ENCODE measurements at regions not wholly inside any gene's neighbourhood (a gene's known extent, or its start where the extent isn't known, plus 50 kb on each side); places are given as distances from the start of the nearest gene placed in this dataset.

DNA sequence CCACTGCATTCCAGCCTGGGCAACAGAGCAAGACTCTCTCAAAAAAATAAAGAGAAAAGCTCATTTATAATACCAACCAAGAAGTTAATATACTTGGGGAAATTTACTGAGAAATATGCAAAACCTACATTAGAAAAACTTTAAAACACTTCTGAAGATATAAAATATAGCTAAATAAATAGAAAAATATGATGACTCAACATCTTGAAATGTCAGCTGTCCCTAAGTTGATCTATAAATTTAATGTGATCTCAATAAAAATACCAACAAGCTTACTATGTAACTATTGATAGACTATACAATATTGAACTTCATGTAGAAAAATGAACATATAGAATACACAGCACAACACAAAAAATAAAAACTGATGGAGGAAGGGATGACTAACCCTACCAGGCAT, 87.5 kb upstream of the INTU start:
- FAIRE-seq = no peak
- no TSS peak for BruUV-seq (replicated peaks)

DNA sequence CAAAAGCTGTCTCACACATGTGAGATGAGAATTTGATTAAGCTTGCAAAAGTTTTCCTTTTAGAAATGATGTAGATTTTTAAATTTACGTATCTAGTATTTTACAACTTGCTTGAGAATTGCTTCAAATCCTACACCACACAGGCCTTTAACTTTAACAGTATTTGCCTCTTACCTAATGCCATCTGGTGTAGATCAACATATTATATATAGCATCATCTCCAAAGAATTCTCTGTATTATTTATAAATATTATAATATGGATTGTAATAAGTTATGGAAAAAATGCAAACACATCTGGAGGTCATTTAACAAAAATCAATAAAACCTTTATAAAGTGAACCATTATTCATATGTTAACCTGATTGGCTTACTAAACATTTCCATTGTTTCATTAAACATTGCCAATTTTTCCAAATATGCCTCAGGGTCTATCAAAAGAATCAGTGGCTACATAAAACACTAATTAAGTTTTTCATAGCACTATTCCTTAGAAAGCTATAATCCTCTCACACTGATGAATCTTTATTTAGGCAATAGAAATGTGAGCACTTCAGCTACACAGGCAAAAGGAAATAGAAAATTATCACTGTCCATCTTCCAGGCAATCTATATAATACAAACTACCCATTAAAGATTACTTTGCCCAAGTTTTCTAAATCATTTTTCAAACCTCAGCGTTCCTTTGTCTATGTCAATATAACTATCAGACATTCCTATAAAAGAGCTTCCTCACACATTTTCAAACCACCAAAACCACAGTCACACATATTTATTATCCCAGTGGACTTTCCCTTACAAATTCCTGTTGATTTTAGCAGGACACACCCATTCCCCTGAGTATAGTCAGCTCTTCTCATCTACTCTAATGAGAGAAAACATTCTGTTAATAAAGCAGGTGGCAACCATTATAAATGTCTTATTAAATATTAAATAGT, 83.5 kb upstream of the INTU start:
- ChIA-PET SMC1A (ENCODE audit: uncharacterized antibody, unreplicated experiment) (interaction anchor here (1.3 kb wide), 1 partner anchor 14 kb away, joined by 3 read pairs; no protein-coding TSS in a partner anchor), CTCF (interaction anchor here (0.6 to 1.7 kb wide), 3 partner anchors 11 to 50 kb away, joined by 3 to 5 read pairs (median 3); no protein-coding TSS in a partner anchor), POLR2A (interaction anchor here (0.6 kb wide), 1 partner anchor 161 kb away, joined by 3 read pairs; no protein-coding TSS in a partner anchor), RAD21 (ENCODE audit: unreplicated experiment) (no interaction called here)
- no peaks in the 10 kb centered on the region for H3K27me3 ChIP-seq (replicated peaks in 1 of 2; ENCODE audit: control insufficient read depth in 2 of 2, insufficient read depth in 2 of 2, low read length in 1 of 2)
- no peak overlapping the region for H3K4me2 ChIP-seq (ENCODE audit: control insufficient read depth, insufficient read depth)
- no peaks in the 10 kb centered on the region for H3K9me3 ChIP-seq (replicated peaks; ENCODE audit: control insufficient read depth, insufficient read depth, low read length)
- DNase-seq (ENCODE audit: low read depth, low spot score) (no peak), FAIRE-seq (no peak), ATAC-seq (no peak)
- H3K79me2 ChIP-seq (ENCODE audit: control insufficient read depth, insufficient read depth, low read length) = no peaks in the 10 kb centered on the region
- 17% methylated on average over 2 of the region's 2 CpGs for WGBS (ENCODE audit: insufficient coverage, insufficient replicate concordance, low lambda C conversion rate, missing lambda C conversion rate)
- H4K20me1 ChIP-seq (ENCODE audit: control insufficient read depth, insufficient read depth) = no peaks in the 10 kb centered on the region
- BruUV-seq (replicated peaks) = no TSS peak
- in situ Hi-C loops (cut with MboI) = no loop called here
- intact Hi-C loops (cut with micrococcal nuclease; ENCODE audit: unreplicated experiment) = no loop called here
- H3K4me1 ChIP-seq (ENCODE audit: control insufficient read depth, insufficient read depth, low read length) = no peaks in the 10 kb centered on the region
- H3K27ac ChIP-seq (ENCODE audit: control insufficient read depth, insufficient read depth) = no peak overlapping the region
- no peak overlapping the region for H2AFZ ChIP-seq (ENCODE audit: control insufficient read depth, low read depth, low read length)
- no peak overlapping the region for H3K9ac ChIP-seq (ENCODE audit: control insufficient read depth, insufficient read depth, low read length)
- no peaks in the 10 kb centered on the region for H3K36me3 ChIP-seq (ENCODE audit: control insufficient read depth in 2 of 2, insufficient read depth in 2 of 2, low read length in 1 of 2)
- H3K4me3 ChIP-seq = no peak overlapping the region
- no peak for TF ChIP-seq CREM (IDR thresholded peaks at IDR 0.05; ENCODE audit: low read depth)
- TF ChIP-seq SPI1 (IDR thresholded peaks at IDR 0.05; ENCODE audit: borderline replicate concordance, insufficient read depth, low read depth, low read length) = no peak
- TF ChIP-seq, protein P1, sequence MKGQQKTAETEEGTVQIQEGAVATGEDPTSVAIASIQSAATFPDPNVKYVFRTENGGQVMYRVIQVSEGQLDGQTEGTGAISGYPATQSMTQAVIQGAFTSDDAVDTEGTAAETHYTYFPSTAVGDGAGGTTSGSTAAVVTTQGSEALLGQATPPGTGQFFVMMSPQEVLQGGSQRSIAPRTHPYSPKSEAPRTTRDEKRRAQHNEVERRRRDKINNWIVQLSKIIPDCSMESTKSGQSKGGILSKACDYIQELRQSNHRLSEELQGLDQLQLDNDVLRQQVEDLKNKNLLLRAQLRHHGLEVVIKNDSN (IDR thresholded peaks at IDR 0.05; ENCODE audit: borderline replicate concordance, extremely low read length, insufficient read depth, low read depth, low read length) = no peak
- no peak for TF ChIP-seq PAX8 (IDR thresholded peaks at IDR 0.05)
- TF ChIP-seq, protein P2, sequence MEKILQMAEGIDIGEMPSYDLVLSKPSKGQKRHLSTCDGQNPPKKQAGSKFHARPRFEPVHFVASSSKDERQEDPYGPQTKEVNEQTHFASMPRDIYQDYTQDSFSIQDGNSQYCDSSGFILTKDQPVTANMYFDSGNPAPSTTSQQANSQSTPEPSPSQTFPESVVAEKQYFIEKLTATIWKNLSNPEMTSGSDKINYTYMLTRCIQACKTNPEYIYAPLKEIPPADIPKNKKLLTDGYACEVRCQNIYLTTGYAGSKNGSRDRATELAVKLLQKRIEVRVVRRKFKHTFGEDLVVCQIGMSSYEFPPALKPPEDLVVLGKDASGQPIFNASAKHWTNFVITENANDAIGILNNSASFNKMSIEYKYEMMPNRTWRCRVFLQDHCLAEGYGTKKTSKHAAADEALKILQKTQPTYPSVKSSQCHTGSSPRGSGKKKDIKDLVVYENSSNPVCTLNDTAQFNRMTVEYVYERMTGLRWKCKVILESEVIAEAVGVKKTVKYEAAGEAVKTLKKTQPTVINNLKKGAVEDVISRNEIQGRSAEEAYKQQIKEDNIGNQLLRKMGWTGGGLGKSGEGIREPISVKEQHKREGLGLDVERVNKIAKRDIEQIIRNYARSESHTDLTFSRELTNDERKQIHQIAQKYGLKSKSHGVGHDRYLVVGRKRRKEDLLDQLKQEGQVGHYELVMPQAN (conservative IDR thresholded peaks at IDR 0.05) = no peak
- no peak for TF ChIP-seq CHD4 (IDR thresholded peaks at IDR 0.05)
- no peak for TF ChIP-seq CHD2 (IDR thresholded peaks at IDR 0.05; ENCODE audit: borderline replicate concordance, low read depth, low read length)
- TF ChIP-seq, protein P3, sequence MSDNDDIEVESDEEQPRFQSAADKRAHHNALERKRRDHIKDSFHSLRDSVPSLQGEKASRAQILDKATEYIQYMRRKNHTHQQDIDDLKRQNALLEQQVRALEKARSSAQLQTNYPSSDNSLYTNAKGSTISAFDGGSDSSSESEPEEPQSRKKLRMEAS (IDR thresholded peaks at IDR 0.05; ENCODE audit: low read depth, low read length) = no peak
- TF ChIP-seq, protein P4, sequence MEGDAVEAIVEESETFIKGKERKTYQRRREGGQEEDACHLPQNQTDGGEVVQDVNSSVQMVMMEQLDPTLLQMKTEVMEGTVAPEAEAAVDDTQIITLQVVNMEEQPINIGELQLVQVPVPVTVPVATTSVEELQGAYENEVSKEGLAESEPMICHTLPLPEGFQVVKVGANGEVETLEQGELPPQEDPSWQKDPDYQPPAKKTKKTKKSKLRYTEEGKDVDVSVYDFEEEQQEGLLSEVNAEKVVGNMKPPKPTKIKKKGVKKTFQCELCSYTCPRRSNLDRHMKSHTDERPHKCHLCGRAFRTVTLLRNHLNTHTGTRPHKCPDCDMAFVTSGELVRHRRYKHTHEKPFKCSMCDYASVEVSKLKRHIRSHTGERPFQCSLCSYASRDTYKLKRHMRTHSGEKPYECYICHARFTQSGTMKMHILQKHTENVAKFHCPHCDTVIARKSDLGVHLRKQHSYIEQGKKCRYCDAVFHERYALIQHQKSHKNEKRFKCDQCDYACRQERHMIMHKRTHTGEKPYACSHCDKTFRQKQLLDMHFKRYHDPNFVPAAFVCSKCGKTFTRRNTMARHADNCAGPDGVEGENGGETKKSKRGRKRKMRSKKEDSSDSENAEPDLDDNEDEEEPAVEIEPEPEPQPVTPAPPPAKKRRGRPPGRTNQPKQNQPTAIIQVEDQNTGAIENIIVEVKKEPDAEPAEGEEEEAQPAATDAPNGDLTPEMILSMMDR (IDR thresholded peaks at IDR 0.05 in 2 of 3, conservative IDR thresholded peaks at IDR 0.05 in 1 of 3; ENCODE audit: control insufficient read depth in 2 of 3, extremely low read depth in 1 of 3, insufficient read depth in 1 of 3, low read depth in 3 of 3, low read length in 3 of 3) = no peak
- TF ChIP-seq ZNF622 (IDR thresholded peaks at IDR 0.05) = no peak

More for the DNA sequence above, 87.5 kb upstream of the INTU start:
- Histone ChIP-seq H3K27me3 (replicated peaks in 1 of 2; ENCODE audit: control insufficient read depth in 2 of 2, insufficient read depth in 2 of 2, low read length in 1 of 2) (no peaks in the 10 kb centered on the region), H2AFZ (ENCODE audit: control insufficient read depth, low read depth, low read length) (no peak overlapping the region), H3K79me2 (ENCODE audit: control insufficient read depth, insufficient read depth, low read length) (no peaks in the 10 kb centered on the region), H3K27ac (ENCODE audit: control insufficient read depth, insufficient read depth) (no peak overlapping the region), H3K36me3 (ENCODE audit: control insufficient read depth in 2 of 2, insufficient read depth in 2 of 2, low read length in 1 of 2) (no peaks in the 10 kb centered on the region), H3K4me1 (ENCODE audit: control insufficient read depth, insufficient read depth, low read length) (no peaks in the 10 kb centered on the region), H3K9me3 (replicated peaks; ENCODE audit: control insufficient read depth, insufficient read depth, low read length) (no peaks in the 10 kb centered on the region), H3K9ac (ENCODE audit: control insufficient read depth, insufficient read depth, low read length) (no peak overlapping the region), H3K4me2 (ENCODE audit: control insufficient read depth, insufficient read depth) (no peak overlapping the region), H4K20me1 (ENCODE audit: control insufficient read depth, insufficient read depth) (no peaks in the 10 kb centered on the region), H3K4me3 (no peak overlapping the region)
- ChIA-PET CTCF (no interaction called here), SMC1A (ENCODE audit: uncharacterized antibody, unreplicated experiment) (interaction anchor here (1.4 to 1.8 kb wide), 2 partner anchors 51 to 187 kb away, joined by 3 to 4 read pairs; no protein-coding TSS in a partner anchor), RAD21 (ENCODE audit: unreplicated experiment) (no interaction called here), POLR2A (no interaction called here)
- ATAC-seq = no peak
- no peak for TF ChIP-seq CHD1 (IDR thresholded peaks at IDR 0.05; ENCODE audit: low read depth, low read length)
- DNase-seq (ENCODE audit: low read depth, low spot score) = no peak
- in situ Hi-C loops (cut with MboI) (no loop called here), intact Hi-C loops (cut with micrococcal nuclease; ENCODE audit: unreplicated experiment) (no loop called here)
